GM23338 (cell line): ENCODE measurements at regions not wholly inside any gene's neighbourhood (a gene's known extent, or its start where the extent isn't known, plus 50 kb on each side); places are given as distances from the start of the nearest gene placed in this dataset.

ENCODE experiments used
- ATAC-seq: fragments of 200-7000 bp; cut with Tn5 transposase; 3 replicates; pipeline ENCODE4 v1.9.1; 2020
- DNase-seq: peaks from one replicate; pipeline ENCODE4 v3.0.0-alpha.2; 2015; ENCODE audit warnings: low spot score
- H2AFZ ChIP-seq: fragments of 200-600 bp; sonication (generic); 2 replicates; pipeline ENCODE4 v1.8.0; 2016; ENCODE audit warnings: antibody characterized with exemption, mild to moderate bottlenecking, moderate library complexity
- H3F3A ChIP-seq: fragments of 200-600 bp; sonication (generic); replicated peaks from 2 replicates; pipeline ENCODE4 v1.8.0; 2017; ENCODE audit warnings: antibody characterized with exemption, mixed run types, low read depth
- H3K27ac ChIP-seq: fragments of 200-600 bp; sonication (generic); 2 replicates; pipeline ENCODE4 v1.6.1; 2016; ENCODE audit warnings: low read depth
- H3K27me3 ChIP-seq: fragments of 200-600 bp; sonication (generic); 2 replicates; pipeline ENCODE4 v1.8.0; 2016; ENCODE audit warnings: mild to moderate bottlenecking, mixed run types, moderate library complexity; ENCODE audit not compliant: insufficient read depth
- H3K36me3 ChIP-seq: fragments of 200-600 bp; sonication (generic); 2 replicates; pipeline ENCODE4 v1.8.0; 2016; ENCODE audit warnings: mild to moderate bottlenecking; ENCODE audit not compliant: insufficient read depth
- H3K4me1 ChIP-seq: fragments of 200-600 bp; sonication (generic); 2 replicates; pipeline ENCODE4 v1.8.0; 2016; ENCODE audit warnings: mild to moderate bottlenecking, moderate library complexity; ENCODE audit not compliant: insufficient read depth
- H3K4me2 ChIP-seq: fragments of 200-600 bp; sonication (generic); 2 replicates; pipeline ENCODE4 v1.7.1; 2017; ENCODE audit warnings: mixed run types
- H3K4me3 ChIP-seq: fragments of 200-600 bp; sonication (generic); 2 replicates; pipeline ENCODE4 v1.6.1; 2016; ENCODE audit warnings: mixed run types
- H3K79me2 ChIP-seq: fragments of 200-600 bp; sonication (generic); replicated peaks from 2 replicates; pipeline ENCODE4 v1.8.0; 2017; ENCODE audit warnings: mild to moderate bottlenecking; ENCODE audit not compliant: insufficient read depth
- H3K9me2 ChIP-seq: fragments of 200-600 bp; sonication (generic); 2 replicates; pipeline ENCODE4 v1.8.0; 2017; ENCODE audit not compliant: insufficient read depth
- H4K20me1 ChIP-seq: fragments of 200-600 bp; sonication (generic); replicated peaks from 2 replicates; pipeline ENCODE4 v1.8.0; 2017; ENCODE audit warnings: mild to moderate bottlenecking; ENCODE audit not compliant: insufficient read depth
- H3K27ac Mint-ChIP-seq: 2 replicates; pipeline ENCODE4 v1.8.0; 2020; ENCODE audit warnings: inconsistent platforms, mild to moderate bottlenecking, moderate library complexity, mixed read lengths
- H3K27me3 Mint-ChIP-seq: 3 replicates; pipeline ENCODE4 v1.8.0; 2022; ENCODE audit warnings: low read depth, mild to moderate bottlenecking, moderate library complexity, mixed read lengths, inconsistent platforms; ENCODE audit not compliant: insufficient read depth, poor library complexity
- H3K36me3 Mint-ChIP-seq: 3 replicates; pipeline ENCODE4 v1.8.0; 2021; ENCODE audit warnings: low read depth, mild to moderate bottlenecking, inconsistent platforms, moderate library complexity, mixed read lengths
- H3K4me1 Mint-ChIP-seq: 3 replicates; pipeline ENCODE4 v1.8.0; 2020; ENCODE audit warnings: mild to moderate bottlenecking, inconsistent platforms, mixed read lengths
- H3K4me3 Mint-ChIP-seq: 3 replicates; pipeline ENCODE4 v1.8.0; 2021; ENCODE audit warnings: moderate library complexity, mild to moderate bottlenecking, inconsistent platforms, mixed read lengths
- H3K9me3 Mint-ChIP-seq: 3 replicates; pipeline ENCODE4 v1.8.0; 2020; ENCODE audit warnings: moderate library complexity, mild to moderate bottlenecking, inconsistent platforms, mixed read lengths
- CREB1 ChIP-seq: fragments of 250-450 bp; sonication (Bioruptor Pico); IDR thresholded peaks from 2 replicates; pipeline ENCODE4 v1.5.0; 2020; ENCODE audit warnings: low read depth, mild to moderate bottlenecking, moderate library complexity
- EZH2 ChIP-seq: fragments of 200-600 bp; sonication (generic); IDR thresholded peaks from one replicate; pipeline ENCODE4 v1.8.0; 2017; ENCODE audit warnings: antibody characterized with exemption, mild to moderate bottlenecking, low read depth; ENCODE audit not compliant: unreplicated experiment
- EZH2phosphoT487 ChIP-seq: fragments of 200-600 bp; sonication (generic); IDR thresholded peaks from one replicate; pipeline ENCODE4 v1.8.1; 2018; ENCODE audit warnings: antibody characterized with exemption; ENCODE audit not compliant: unreplicated experiment
- JUNB ChIP-seq: IDR thresholded peaks from one replicate; pipeline ENCODE4 v1.6.1; 2016; ENCODE audit warnings: antibody characterized with exemption; ENCODE audit not compliant: unreplicated experiment
- NANOG ChIP-seq: IDR thresholded peaks from 2 replicates; pipeline ENCODE4 v1.6.1; 2016; ENCODE audit warnings: antibody characterized with exemption, borderline replicate concordance
- POLR2AphosphoS5 ChIP-seq: IDR thresholded peaks from 2 replicates; pipeline ENCODE4 v1.6.1; 2016; ENCODE audit warnings: antibody characterized with exemption, low read depth
- REST ChIP-seq: IDR thresholded peaks from one replicate; pipeline ENCODE4 v1.6.1; 2018; ENCODE audit warnings: antibody characterized with exemption; ENCODE audit not compliant: unreplicated experiment
- STAT1 ChIP-seq: IDR thresholded peaks from one replicate; pipeline ENCODE4 v1.6.1; 2016; ENCODE audit warnings: antibody characterized with exemption; ENCODE audit not compliant: unreplicated experiment
- ZNF114 ChIP-seq: fragments of 250-450 bp; sonication (Bioruptor Pico); IDR thresholded peaks from 2 replicates; pipeline ENCODE4 v1.5.0; 2020; ENCODE audit warnings: mild to moderate bottlenecking, moderate library complexity
- ZNF331 ChIP-seq: fragments of 250-450 bp; sonication (Bioruptor Pico); IDR thresholded peaks from 2 replicates; pipeline ENCODE4 v1.5.0; 2020; ENCODE audit warnings: low read depth, mild to moderate bottlenecking, moderate library complexity
- TF ChIP-seq, protein P1 (sequence below): IDR thresholded peaks from 2 replicates; pipeline ENCODE4 v1.6.1; 2016; ENCODE audit warnings: antibody characterized with exemption
- TF ChIP-seq, protein P2 (sequence below), 2 experiments: fragments of 200-600 bp in 1 of 2; sonication (generic) in 1 of 2; conservative IDR thresholded peaks; 2 replicates each; pipeline versions ENCODE4 v1.5.1 to v1.6.1; 2016 to 2017; ENCODE audit warnings: antibody characterized with exemption in 2 of 2, low read depth in 2 of 2, mild to moderate bottlenecking in 2 of 2, moderate library complexity in 1 of 2
- TF ChIP-seq, protein P3 (sequence below): fragments of 250-450 bp; sonication (Bioruptor Pico); IDR thresholded peaks from 2 replicates; pipeline ENCODE4 v1.5.0; 2020; ENCODE audit warnings: mild to moderate bottlenecking, moderate library complexity

- Mint-ChIP-seq H3K9me3 (no peaks in the 10 kb centered on the region; the same call in 2 of the 3 replicates), H3K4me1 (peaks cover 3% of the 10 kb centered on the region; the same call in 1 of the 3 replicates), H3K36me3 (no peaks in the 10 kb centered on the region; the same call in 2 of the 3 replicates), H3K27me3 (peaks cover 6% of the 10 kb centered on the region), H3K4me3 (no peak overlapping the region), H3K27ac (no peak overlapping the region)
- no peaks in the 10 kb centered on the region for H3K4me1 ChIP-seq
- H3K36me3 ChIP-seq: no peaks in the 10 kb centered on the region
- H3K4me2 ChIP-seq: no peak overlapping the region
- ATAC-seq (no peak), DNase-seq (no peak)
- H3K27me3 ChIP-seq: no peaks in the 10 kb centered on the region
- no peak for TF ChIP-seq EZH2
- TF ChIP-seq, protein P1, sequence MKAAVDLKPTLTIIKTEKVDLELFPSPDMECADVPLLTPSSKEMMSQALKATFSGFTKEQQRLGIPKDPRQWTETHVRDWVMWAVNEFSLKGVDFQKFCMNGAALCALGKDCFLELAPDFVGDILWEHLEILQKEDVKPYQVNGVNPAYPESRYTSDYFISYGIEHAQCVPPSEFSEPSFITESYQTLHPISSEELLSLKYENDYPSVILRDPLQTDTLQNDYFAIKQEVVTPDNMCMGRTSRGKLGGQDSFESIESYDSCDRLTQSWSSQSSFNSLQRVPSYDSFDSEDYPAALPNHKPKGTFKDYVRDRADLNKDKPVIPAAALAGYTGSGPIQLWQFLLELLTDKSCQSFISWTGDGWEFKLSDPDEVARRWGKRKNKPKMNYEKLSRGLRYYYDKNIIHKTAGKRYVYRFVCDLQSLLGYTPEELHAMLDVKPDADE: no peak
- TF ChIP-seq REST: no peak
- no peak for TF ChIP-seq POLR2AphosphoS5
- TF ChIP-seq ZNF331: no peak
- TF ChIP-seq, protein P2, sequence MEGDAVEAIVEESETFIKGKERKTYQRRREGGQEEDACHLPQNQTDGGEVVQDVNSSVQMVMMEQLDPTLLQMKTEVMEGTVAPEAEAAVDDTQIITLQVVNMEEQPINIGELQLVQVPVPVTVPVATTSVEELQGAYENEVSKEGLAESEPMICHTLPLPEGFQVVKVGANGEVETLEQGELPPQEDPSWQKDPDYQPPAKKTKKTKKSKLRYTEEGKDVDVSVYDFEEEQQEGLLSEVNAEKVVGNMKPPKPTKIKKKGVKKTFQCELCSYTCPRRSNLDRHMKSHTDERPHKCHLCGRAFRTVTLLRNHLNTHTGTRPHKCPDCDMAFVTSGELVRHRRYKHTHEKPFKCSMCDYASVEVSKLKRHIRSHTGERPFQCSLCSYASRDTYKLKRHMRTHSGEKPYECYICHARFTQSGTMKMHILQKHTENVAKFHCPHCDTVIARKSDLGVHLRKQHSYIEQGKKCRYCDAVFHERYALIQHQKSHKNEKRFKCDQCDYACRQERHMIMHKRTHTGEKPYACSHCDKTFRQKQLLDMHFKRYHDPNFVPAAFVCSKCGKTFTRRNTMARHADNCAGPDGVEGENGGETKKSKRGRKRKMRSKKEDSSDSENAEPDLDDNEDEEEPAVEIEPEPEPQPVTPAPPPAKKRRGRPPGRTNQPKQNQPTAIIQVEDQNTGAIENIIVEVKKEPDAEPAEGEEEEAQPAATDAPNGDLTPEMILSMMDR (conservative IDR thresholded peaks at IDR 0.05; ENCODE audit: low read depth in 2 of 2): no peak
- TF ChIP-seq, protein P3, sequence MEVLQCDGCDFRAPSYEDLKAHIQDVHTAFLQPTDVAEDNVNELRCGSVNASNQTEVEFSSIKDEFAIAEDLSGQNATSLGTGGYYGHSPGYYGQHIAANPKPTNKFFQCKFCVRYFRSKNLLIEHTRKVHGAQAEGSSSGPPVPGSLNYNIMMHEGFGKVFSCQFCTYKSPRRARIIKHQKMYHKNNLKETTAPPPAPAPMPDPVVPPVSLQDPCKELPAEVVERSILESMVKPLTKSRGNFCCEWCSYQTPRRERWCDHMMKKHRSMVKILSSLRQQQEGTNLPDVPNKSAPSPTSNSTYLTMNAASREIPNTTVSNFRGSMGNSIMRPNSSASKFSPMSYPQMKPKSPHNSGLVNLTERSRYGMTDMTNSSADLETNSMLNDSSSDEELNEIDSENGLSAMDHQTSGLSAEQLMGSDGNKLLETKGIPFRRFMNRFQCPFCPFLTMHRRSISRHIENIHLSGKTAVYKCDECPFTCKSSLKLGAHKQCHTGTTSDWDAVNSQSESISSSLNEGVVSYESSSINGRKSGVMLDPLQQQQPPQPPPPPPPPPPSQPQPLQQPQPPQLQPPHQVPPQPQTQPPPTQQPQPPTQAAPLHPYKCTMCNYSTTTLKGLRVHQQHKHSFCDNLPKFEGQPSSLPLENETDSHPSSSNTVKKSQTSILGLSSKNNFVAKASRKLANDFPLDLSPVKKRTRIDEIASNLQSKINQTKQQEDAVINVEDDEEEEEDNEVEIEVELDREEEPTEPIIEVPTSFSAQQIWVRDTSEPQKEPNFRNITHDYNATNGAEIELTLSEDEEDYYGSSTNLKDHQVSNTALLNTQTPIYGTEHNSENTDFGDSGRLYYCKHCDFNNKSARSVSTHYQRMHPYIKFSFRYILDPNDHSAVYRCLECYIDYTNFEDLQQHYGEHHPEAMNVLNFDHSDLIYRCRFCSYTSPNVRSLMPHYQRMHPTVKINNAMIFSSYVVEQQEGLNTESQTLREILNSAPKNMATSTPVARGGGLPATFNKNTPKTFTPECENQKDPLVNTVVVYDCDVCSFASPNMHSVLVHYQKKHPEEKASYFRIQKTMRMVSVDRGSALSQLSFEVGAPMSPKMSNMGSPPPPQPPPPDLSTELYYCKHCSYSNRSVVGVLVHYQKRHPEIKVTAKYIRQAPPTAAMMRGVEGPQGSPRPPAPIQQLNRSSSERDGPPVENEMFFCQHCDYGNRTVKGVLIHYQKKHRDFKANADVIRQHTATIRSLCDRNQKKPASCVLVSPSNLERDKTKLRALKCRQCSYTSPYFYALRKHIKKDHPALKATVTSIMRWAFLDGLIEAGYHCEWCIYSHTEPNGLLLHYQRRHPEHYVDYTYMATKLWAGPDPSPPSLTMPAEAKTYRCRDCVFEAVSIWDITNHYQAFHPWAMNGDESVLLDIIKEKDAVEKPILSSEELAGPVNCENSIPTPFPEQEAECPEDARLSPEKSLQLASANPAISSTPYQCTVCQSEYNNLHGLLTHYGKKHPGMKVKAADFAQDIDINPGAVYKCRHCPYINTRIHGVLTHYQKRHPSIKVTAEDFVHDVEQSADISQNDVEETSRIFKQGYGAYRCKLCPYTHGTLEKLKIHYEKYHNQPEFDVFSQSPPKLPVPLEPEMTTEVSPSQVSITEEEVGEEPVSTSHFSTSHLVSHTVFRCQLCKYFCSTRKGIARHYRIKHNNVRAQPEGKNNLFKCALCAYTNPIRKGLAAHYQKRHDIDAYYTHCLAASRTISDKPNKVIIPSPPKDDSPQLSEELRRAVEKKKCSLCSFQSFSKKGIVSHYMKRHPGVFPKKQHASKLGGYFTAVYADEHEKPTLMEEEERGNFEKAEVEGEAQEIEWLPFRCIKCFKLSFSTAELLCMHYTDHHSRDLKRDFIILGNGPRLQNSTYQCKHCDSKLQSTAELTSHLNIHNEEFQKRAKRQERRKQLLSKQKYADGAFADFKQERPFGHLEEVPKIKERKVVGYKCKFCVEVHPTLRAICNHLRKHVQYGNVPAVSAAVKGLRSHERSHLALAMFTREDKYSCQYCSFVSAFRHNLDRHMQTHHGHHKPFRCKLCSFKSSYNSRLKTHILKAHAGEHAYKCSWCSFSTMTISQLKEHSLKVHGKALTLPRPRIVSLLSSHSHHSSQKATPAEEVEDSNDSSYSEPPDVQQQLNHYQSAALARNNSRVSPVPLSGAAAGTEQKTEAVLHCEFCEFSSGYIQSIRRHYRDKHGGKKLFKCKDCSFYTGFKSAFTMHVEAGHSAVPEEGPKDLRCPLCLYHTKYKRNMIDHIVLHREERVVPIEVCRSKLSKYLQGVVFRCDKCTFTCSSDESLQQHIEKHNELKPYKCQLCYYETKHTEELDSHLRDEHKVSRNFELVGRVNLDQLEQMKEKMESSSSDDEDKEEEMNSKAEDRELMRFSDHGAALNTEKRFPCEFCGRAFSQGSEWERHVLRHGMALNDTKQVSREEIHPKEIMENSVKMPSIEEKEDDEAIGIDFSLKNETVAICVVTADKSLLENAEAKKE (CRISPR knock-in tag): no peak
- no peak for TF ChIP-seq ZNF114 (CRISPR knock-in tag)
- no peak for TF ChIP-seq NANOG
- TF ChIP-seq JUNB: no peak
- TF ChIP-seq CREB1 (CRISPR knock-in tag): no peak
- no peak for TF ChIP-seq EZH2phosphoT487
- no peak for TF ChIP-seq STAT1
- H4K20me1 ChIP-seq: no peaks in the 10 kb centered on the region
- H3K4me3 ChIP-seq: no peak overlapping the region
- H3K9me2 ChIP-seq: no peaks in the 10 kb centered on the region
- no peak overlapping the region for H2AFZ ChIP-seq
- H3K79me2 ChIP-seq: no peaks in the 10 kb centered on the region
- no peak overlapping the region for H3K27ac ChIP-seq
- H3F3A ChIP-seq: no peaks in the 10 kb centered on the region
Measured at GRCh38 chr12:131372706-131373195, 338.1 kb upstream of the SFSWAP start.
